Keratinocyte (primary cell): ENCODE measurements at regions not wholly inside any gene's neighbourhood (a gene's known extent, or its start where the extent isn't known, plus 50 kb on each side); places are given as distances from the start of the nearest gene placed in this dataset.

Source experiments
- DNase-seq: peaks from one replicate; pipeline ENCODE4 v3.0.0-alpha.2; 2011; ENCODE audit warnings: low read depth, missing footprints, low spot score
- FAIRE-seq: peaks from 2 replicates; lab custom pipeline; 2011; peaks lifted over from hg19 to GRCh38; lab: Jason Lieb, UNC
- H2AFZ ChIP-seq: 2 replicates; pipeline ENCODE4 v1.6.0; 2012; ENCODE audit warnings: low read length, control low read depth, inconsistent platforms; ENCODE audit not compliant: control insufficient read depth
- H3K27ac ChIP-seq: 2 replicates; pipeline ENCODE4 v1.5.1; 2011; ENCODE audit warnings: low read length; ENCODE audit not compliant: control insufficient read depth, insufficient read depth
- H3K27me3 ChIP-seq: 3 replicates; pipeline ENCODE4 v1.6.0; 2011; ENCODE audit warnings: low read length; ENCODE audit not compliant: control insufficient read depth, insufficient read depth; ENCODE audit errors: extremely low read depth
- H3K36me3 ChIP-seq, 2 experiments: 2 replicates in 1 of 2; 3 replicates in 1 of 2; pipeline ENCODE4 v1.5.1; 2011; ENCODE audit warnings: low read length in 2 of 2, mild to moderate bottlenecking in 1 of 2; ENCODE audit not compliant: control insufficient read depth in 2 of 2, insufficient read depth in 2 of 2; ENCODE audit errors: extremely low read depth in 1 of 2
- H3K4me1 ChIP-seq: 3 replicates; pipeline ENCODE4 v1.5.1; 2011; ENCODE audit warnings: low read length; ENCODE audit not compliant: control insufficient read depth, insufficient read depth; ENCODE audit errors: extremely low read depth
- H3K4me2 ChIP-seq: 3 replicates; pipeline ENCODE4 v1.6.0; 2011; ENCODE audit warnings: low read depth, low read length; ENCODE audit not compliant: control insufficient read depth, insufficient read depth; ENCODE audit errors: extremely low read depth
- H3K4me3 ChIP-seq, 3 experiments: fragments of 200-600 bp in 1 of 3; sonication (generic) in 1 of 3; 2 replicates in 2 of 3; 3 replicates in 1 of 3; pipeline ENCODE4 v1.5.1; 2011 to 2016; ENCODE audit warnings: low read length in 3 of 3, mild to moderate bottlenecking in 3 of 3, control low read depth in 2 of 3, inconsistent platforms in 1 of 3, low read depth in 1 of 3, mixed read lengths in 1 of 3, mixed run types in 1 of 3, moderate library complexity in 1 of 3; ENCODE audit not compliant: control insufficient read depth in 2 of 3, insufficient read depth in 2 of 3; ENCODE audit errors: extremely low read depth in 1 of 3
- H3K79me2 ChIP-seq: 2 replicates; pipeline ENCODE4 v1.6.0; 2012; ENCODE audit warnings: low read length; ENCODE audit not compliant: control insufficient read depth, insufficient read depth
- H3K9ac ChIP-seq: 3 replicates; pipeline ENCODE4 v1.6.0; 2011; ENCODE audit warnings: low read length; ENCODE audit not compliant: control insufficient read depth, insufficient read depth; ENCODE audit errors: extremely low read depth
- H3K9me1 ChIP-seq: 3 replicates; pipeline ENCODE4 v1.6.0; 2011; ENCODE audit warnings: low read length; ENCODE audit not compliant: control insufficient read depth, insufficient read depth; ENCODE audit errors: extremely low read depth
- H3K9me3 ChIP-seq: 2 replicates; pipeline ENCODE4 v1.5.1; 2012; ENCODE audit warnings: low read depth, low read length; ENCODE audit not compliant: control insufficient read depth
- H4K20me1 ChIP-seq: 3 replicates; pipeline ENCODE4 v1.6.0; 2011; ENCODE audit warnings: low read length; ENCODE audit not compliant: control insufficient read depth, insufficient read depth; ENCODE audit errors: extremely low read depth
- EZH2 ChIP-seq: IDR thresholded peaks from one replicate; pipeline ENCODE4 v1.6.1; 2012; ENCODE audit warnings: inconsistent platforms, mild to moderate bottlenecking, low read length, moderate library complexity
- dilution Hi-C: fragments of 300-500 bp; cut with MboI; formaldehyde crosslinking; loops from one replicate; pipeline ENCODE4 v1.7.0; 2020; ENCODE audit warnings: low sequenced_read_pairs; ENCODE audit not compliant: extremely low pct_ligation_motif_present
- TF ChIP-seq, protein P1 (sequence below), 3 experiments: IDR thresholded peaks in 1 of 3; conservative IDR thresholded peaks in 1 of 3; optimal IDR thresholded peaks in 1 of 3; 2 replicates in 2 of 3; 3 replicates in 1 of 3; pipeline versions ENCODE3 to v1.5.1; 2011; ENCODE audit warnings: low read length in 3 of 3, mild to moderate bottlenecking in 3 of 3, moderate library complexity in 2 of 3, control low read depth in 1 of 3, inconsistent platforms in 1 of 3; ENCODE audit not compliant: insufficient read depth in 2 of 3; ENCODE audit errors: extremely low read depth in 1 of 3

DNA sequence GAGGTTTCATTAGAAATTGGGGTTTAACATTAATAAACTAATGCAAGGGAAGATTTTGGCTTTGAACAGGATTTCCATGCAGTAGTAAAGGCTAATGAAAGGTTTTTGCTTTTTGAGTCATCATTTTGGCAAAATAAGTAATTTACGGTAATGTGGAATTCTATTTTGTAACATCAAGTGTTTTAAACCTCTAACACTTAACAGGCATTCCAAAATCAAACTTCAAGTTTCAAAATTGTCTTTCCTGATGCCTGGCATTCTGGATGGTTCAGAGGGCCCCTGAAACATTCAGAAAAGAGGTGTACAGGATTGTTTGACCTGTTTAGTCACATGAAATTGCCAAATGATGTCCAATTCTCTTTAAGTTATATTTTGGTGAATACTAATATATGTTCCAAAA, 90.4 kb upstream of the GNAZ start:
- Histone ChIP-seq H3K79me2 (no peaks in the 10 kb centered on the region), H2AFZ (no peak overlapping the region), H3K9me1 (no peaks in the 10 kb centered on the region), H3K9ac (no peak overlapping the region), H3K4me1 (no peaks in the 10 kb centered on the region), H3K27me3 (no peaks in the 10 kb centered on the region), H3K4me2 (no peak overlapping the region), H3K27ac (no peak overlapping the region), H3K36me3 (no peaks in the 10 kb centered on the region), H3K9me3 (no peaks in the 10 kb centered on the region), H4K20me1 (no peaks in the 10 kb centered on the region), H3K4me3 (no peak overlapping the region)
- TF ChIP-seq EZH2, result no peak
- TF ChIP-seq, protein P1, sequence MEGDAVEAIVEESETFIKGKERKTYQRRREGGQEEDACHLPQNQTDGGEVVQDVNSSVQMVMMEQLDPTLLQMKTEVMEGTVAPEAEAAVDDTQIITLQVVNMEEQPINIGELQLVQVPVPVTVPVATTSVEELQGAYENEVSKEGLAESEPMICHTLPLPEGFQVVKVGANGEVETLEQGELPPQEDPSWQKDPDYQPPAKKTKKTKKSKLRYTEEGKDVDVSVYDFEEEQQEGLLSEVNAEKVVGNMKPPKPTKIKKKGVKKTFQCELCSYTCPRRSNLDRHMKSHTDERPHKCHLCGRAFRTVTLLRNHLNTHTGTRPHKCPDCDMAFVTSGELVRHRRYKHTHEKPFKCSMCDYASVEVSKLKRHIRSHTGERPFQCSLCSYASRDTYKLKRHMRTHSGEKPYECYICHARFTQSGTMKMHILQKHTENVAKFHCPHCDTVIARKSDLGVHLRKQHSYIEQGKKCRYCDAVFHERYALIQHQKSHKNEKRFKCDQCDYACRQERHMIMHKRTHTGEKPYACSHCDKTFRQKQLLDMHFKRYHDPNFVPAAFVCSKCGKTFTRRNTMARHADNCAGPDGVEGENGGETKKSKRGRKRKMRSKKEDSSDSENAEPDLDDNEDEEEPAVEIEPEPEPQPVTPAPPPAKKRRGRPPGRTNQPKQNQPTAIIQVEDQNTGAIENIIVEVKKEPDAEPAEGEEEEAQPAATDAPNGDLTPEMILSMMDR (optimal IDR thresholded peaks at IDR 0.05 in 1 of 3, IDR thresholded peaks at IDR 0.05 in 1 of 3, conservative IDR thresholded peaks at IDR 0.05 in 1 of 3; ENCODE audit: extremely low read depth in 1 of 3, insufficient read depth in 2 of 3, low read length in 3 of 3), result no peak
- DNase-seq (no peak), FAIRE-seq (no peak)
- dilution Hi-C loops, result no loop called here

DNA sequence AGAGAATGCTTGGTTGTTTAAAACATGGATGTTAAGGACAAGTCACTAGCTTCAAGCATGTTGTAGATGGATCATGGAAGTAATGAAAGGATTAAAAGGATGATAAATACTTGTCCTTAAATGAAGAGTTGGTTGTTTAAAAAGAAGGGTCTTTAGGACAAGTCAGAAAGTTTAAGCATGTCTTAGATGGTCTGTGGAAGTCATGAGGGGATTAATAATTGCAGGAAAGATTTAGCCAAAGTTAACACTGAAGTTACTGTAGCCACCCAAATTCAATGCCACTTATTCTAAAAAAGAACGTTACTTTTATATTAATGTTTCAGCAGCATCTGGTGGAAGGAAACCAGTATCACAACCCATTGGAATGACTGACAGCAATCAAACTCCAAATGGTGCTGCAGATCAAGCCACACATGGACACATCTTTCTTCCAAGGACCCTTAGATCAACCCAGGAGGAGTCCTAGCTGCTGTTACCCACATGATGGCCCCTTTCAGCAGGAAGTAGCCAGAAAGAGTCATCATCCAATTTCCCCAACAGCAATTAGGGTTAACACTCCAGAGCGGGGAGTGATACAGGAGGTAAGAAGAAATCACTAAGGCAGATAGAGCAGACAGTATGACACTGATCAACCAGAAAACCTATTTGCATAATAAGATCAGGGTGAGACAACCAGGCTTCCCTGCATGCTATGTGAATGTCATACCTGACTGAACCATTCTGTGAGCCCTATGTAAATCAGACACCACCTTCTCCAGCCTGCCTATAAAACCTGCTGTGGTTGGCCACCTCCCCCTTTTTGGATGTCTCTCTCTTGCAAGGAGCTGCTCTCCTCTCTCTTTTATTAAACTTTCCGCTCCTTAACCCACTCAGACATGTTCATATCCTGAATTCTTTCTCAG, 88.4 kb upstream of the GNAZ start:
- dilution Hi-C loops, result no loop called here
- no peaks in the 10 kb centered on the region for H4K20me1 ChIP-seq

More for the DNA sequence above, 88.4 kb upstream of the GNAZ start:
- FAIRE-seq (no peak), DNase-seq (no peak)
- H3K4me3 ChIP-seq, result no peak overlapping the region
- TF ChIP-seq, protein P1 (optimal IDR thresholded peaks at IDR 0.05 in 1 of 3, IDR thresholded peaks at IDR 0.05 in 1 of 3, conservative IDR thresholded peaks at IDR 0.05 in 1 of 3; ENCODE audit: extremely low read depth in 1 of 3, insufficient read depth in 2 of 3, low read length in 3 of 3), result no peak
- TF ChIP-seq EZH2, result no peak
- no peak overlapping the region for H3K9ac ChIP-seq
- H3K4me2 ChIP-seq, result no peak overlapping the region
- no peak overlapping the region for H3K27ac ChIP-seq
- H3K4me1 ChIP-seq, result no peaks in the 10 kb centered on the region
- no peaks in the 10 kb centered on the region for H3K27me3 ChIP-seq
- no peaks in the 10 kb centered on the region for H3K9me3 ChIP-seq
- no peaks in the 10 kb centered on the region for H3K9me1 ChIP-seq
- no peaks in the 10 kb centered on the region for H3K79me2 ChIP-seq
- no peaks in the 10 kb centered on the region for H3K36me3 ChIP-seq
- no peak overlapping the region for H2AFZ ChIP-seq
